GM23338 (cell line): ENCODE measurements at regions not wholly inside any gene's neighbourhood (a gene's known extent, or its start where the extent isn't known, plus 50 kb on each side); places are given as distances from the start of the nearest gene placed in this dataset.

Experiments
- ATAC-seq: fragments of 200-7000 bp; cut with Tn5 transposase; 3 replicates; pipeline ENCODE4 v1.9.1; 2020
- DNase-seq: peaks from one replicate; pipeline ENCODE4 v3.0.0-alpha.2; 2015; ENCODE audit warnings: low spot score
- H2AFZ ChIP-seq: fragments of 200-600 bp; sonication (generic); 2 replicates; pipeline ENCODE4 v1.8.0; 2016; ENCODE audit warnings: antibody characterized with exemption, mild to moderate bottlenecking, moderate library complexity
- H3F3A ChIP-seq: fragments of 200-600 bp; sonication (generic); replicated peaks from 2 replicates; pipeline ENCODE4 v1.8.0; 2017; ENCODE audit warnings: antibody characterized with exemption, mixed run types, low read depth
- H3K27ac ChIP-seq: fragments of 200-600 bp; sonication (generic); 2 replicates; pipeline ENCODE4 v1.6.1; 2016; ENCODE audit warnings: low read depth
- H3K27me3 ChIP-seq: fragments of 200-600 bp; sonication (generic); 2 replicates; pipeline ENCODE4 v1.8.0; 2016; ENCODE audit warnings: mild to moderate bottlenecking, mixed run types, moderate library complexity; ENCODE audit not compliant: insufficient read depth
- H3K36me3 ChIP-seq: fragments of 200-600 bp; sonication (generic); 2 replicates; pipeline ENCODE4 v1.8.0; 2016; ENCODE audit warnings: mild to moderate bottlenecking; ENCODE audit not compliant: insufficient read depth
- H3K4me1 ChIP-seq: fragments of 200-600 bp; sonication (generic); 2 replicates; pipeline ENCODE4 v1.8.0; 2016; ENCODE audit warnings: mild to moderate bottlenecking, moderate library complexity; ENCODE audit not compliant: insufficient read depth
- H3K4me2 ChIP-seq: fragments of 200-600 bp; sonication (generic); 2 replicates; pipeline ENCODE4 v1.7.1; 2017; ENCODE audit warnings: mixed run types
- H3K4me3 ChIP-seq: fragments of 200-600 bp; sonication (generic); 2 replicates; pipeline ENCODE4 v1.6.1; 2016; ENCODE audit warnings: mixed run types
- H3K79me2 ChIP-seq: fragments of 200-600 bp; sonication (generic); replicated peaks from 2 replicates; pipeline ENCODE4 v1.8.0; 2017; ENCODE audit warnings: mild to moderate bottlenecking; ENCODE audit not compliant: insufficient read depth
- H3K9me2 ChIP-seq: fragments of 200-600 bp; sonication (generic); 2 replicates; pipeline ENCODE4 v1.8.0; 2017; ENCODE audit not compliant: insufficient read depth
- H4K20me1 ChIP-seq: fragments of 200-600 bp; sonication (generic); replicated peaks from 2 replicates; pipeline ENCODE4 v1.8.0; 2017; ENCODE audit warnings: mild to moderate bottlenecking; ENCODE audit not compliant: insufficient read depth
- H3K27ac Mint-ChIP-seq: 2 replicates; pipeline ENCODE4 v1.8.0; 2020; ENCODE audit warnings: inconsistent platforms, mild to moderate bottlenecking, moderate library complexity, mixed read lengths
- H3K27me3 Mint-ChIP-seq: 3 replicates; pipeline ENCODE4 v1.8.0; 2022; ENCODE audit warnings: low read depth, mild to moderate bottlenecking, moderate library complexity, mixed read lengths, inconsistent platforms; ENCODE audit not compliant: insufficient read depth, poor library complexity
- H3K36me3 Mint-ChIP-seq: 3 replicates; pipeline ENCODE4 v1.8.0; 2021; ENCODE audit warnings: low read depth, mild to moderate bottlenecking, inconsistent platforms, moderate library complexity, mixed read lengths
- H3K4me1 Mint-ChIP-seq: 3 replicates; pipeline ENCODE4 v1.8.0; 2020; ENCODE audit warnings: mild to moderate bottlenecking, inconsistent platforms, mixed read lengths
- H3K4me3 Mint-ChIP-seq: 3 replicates; pipeline ENCODE4 v1.8.0; 2021; ENCODE audit warnings: moderate library complexity, mild to moderate bottlenecking, inconsistent platforms, mixed read lengths
- H3K9me3 Mint-ChIP-seq: 3 replicates; pipeline ENCODE4 v1.8.0; 2020; ENCODE audit warnings: moderate library complexity, mild to moderate bottlenecking, inconsistent platforms, mixed read lengths
- CREB1 ChIP-seq: fragments of 250-450 bp; sonication (Bioruptor Pico); IDR thresholded peaks from 2 replicates; pipeline ENCODE4 v1.5.0; 2020; ENCODE audit warnings: low read depth, mild to moderate bottlenecking, moderate library complexity
- EZH2phosphoT487 ChIP-seq: fragments of 200-600 bp; sonication (generic); IDR thresholded peaks from one replicate; pipeline ENCODE4 v1.8.1; 2018; ENCODE audit warnings: antibody characterized with exemption; ENCODE audit not compliant: unreplicated experiment
- JUNB ChIP-seq: IDR thresholded peaks from one replicate; pipeline ENCODE4 v1.6.1; 2016; ENCODE audit warnings: antibody characterized with exemption; ENCODE audit not compliant: unreplicated experiment
- NANOG ChIP-seq: IDR thresholded peaks from 2 replicates; pipeline ENCODE4 v1.6.1; 2016; ENCODE audit warnings: antibody characterized with exemption, borderline replicate concordance
- STAT1 ChIP-seq: IDR thresholded peaks from one replicate; pipeline ENCODE4 v1.6.1; 2016; ENCODE audit warnings: antibody characterized with exemption; ENCODE audit not compliant: unreplicated experiment
- ZNF331 ChIP-seq: fragments of 250-450 bp; sonication (Bioruptor Pico); IDR thresholded peaks from 2 replicates; pipeline ENCODE4 v1.5.0; 2020; ENCODE audit warnings: low read depth, mild to moderate bottlenecking, moderate library complexity
- TF ChIP-seq, protein P1 (sequence below): fragments of 250-450 bp; sonication (Bioruptor Pico); IDR thresholded peaks from 2 replicates; pipeline ENCODE4 v1.5.0; 2020; ENCODE audit warnings: mild to moderate bottlenecking, moderate library complexity
- TF ChIP-seq, protein P2 (sequence below): IDR thresholded peaks from 2 replicates; pipeline ENCODE4 v1.6.1; 2016; ENCODE audit warnings: antibody characterized with exemption

DNA sequence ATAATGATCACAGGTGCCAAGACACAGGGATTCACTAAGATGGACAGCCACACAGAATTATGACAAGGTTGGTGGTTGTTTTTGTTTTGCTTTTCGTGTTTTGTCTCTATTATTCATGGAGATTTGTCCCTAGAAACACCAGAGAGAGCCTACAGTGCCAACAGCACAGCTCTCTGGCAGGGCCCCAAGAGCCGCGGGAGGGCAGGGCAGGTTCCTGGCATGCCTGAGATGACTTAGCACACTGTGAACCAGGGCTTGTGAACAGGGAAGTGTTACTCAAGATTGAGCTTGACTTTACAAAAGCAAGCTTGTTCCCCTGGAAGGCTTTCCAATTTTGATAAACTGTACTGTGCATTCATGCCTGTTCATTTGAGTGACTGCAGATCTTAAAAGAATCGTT lies 437.4 kb upstream of the SALL3 start:
- H3K4me3 Mint-ChIP-seq, result no peak overlapping the region
- TF ChIP-seq CREB1 (CRISPR knock-in tag), result no peak
- TF ChIP-seq, protein P1, sequence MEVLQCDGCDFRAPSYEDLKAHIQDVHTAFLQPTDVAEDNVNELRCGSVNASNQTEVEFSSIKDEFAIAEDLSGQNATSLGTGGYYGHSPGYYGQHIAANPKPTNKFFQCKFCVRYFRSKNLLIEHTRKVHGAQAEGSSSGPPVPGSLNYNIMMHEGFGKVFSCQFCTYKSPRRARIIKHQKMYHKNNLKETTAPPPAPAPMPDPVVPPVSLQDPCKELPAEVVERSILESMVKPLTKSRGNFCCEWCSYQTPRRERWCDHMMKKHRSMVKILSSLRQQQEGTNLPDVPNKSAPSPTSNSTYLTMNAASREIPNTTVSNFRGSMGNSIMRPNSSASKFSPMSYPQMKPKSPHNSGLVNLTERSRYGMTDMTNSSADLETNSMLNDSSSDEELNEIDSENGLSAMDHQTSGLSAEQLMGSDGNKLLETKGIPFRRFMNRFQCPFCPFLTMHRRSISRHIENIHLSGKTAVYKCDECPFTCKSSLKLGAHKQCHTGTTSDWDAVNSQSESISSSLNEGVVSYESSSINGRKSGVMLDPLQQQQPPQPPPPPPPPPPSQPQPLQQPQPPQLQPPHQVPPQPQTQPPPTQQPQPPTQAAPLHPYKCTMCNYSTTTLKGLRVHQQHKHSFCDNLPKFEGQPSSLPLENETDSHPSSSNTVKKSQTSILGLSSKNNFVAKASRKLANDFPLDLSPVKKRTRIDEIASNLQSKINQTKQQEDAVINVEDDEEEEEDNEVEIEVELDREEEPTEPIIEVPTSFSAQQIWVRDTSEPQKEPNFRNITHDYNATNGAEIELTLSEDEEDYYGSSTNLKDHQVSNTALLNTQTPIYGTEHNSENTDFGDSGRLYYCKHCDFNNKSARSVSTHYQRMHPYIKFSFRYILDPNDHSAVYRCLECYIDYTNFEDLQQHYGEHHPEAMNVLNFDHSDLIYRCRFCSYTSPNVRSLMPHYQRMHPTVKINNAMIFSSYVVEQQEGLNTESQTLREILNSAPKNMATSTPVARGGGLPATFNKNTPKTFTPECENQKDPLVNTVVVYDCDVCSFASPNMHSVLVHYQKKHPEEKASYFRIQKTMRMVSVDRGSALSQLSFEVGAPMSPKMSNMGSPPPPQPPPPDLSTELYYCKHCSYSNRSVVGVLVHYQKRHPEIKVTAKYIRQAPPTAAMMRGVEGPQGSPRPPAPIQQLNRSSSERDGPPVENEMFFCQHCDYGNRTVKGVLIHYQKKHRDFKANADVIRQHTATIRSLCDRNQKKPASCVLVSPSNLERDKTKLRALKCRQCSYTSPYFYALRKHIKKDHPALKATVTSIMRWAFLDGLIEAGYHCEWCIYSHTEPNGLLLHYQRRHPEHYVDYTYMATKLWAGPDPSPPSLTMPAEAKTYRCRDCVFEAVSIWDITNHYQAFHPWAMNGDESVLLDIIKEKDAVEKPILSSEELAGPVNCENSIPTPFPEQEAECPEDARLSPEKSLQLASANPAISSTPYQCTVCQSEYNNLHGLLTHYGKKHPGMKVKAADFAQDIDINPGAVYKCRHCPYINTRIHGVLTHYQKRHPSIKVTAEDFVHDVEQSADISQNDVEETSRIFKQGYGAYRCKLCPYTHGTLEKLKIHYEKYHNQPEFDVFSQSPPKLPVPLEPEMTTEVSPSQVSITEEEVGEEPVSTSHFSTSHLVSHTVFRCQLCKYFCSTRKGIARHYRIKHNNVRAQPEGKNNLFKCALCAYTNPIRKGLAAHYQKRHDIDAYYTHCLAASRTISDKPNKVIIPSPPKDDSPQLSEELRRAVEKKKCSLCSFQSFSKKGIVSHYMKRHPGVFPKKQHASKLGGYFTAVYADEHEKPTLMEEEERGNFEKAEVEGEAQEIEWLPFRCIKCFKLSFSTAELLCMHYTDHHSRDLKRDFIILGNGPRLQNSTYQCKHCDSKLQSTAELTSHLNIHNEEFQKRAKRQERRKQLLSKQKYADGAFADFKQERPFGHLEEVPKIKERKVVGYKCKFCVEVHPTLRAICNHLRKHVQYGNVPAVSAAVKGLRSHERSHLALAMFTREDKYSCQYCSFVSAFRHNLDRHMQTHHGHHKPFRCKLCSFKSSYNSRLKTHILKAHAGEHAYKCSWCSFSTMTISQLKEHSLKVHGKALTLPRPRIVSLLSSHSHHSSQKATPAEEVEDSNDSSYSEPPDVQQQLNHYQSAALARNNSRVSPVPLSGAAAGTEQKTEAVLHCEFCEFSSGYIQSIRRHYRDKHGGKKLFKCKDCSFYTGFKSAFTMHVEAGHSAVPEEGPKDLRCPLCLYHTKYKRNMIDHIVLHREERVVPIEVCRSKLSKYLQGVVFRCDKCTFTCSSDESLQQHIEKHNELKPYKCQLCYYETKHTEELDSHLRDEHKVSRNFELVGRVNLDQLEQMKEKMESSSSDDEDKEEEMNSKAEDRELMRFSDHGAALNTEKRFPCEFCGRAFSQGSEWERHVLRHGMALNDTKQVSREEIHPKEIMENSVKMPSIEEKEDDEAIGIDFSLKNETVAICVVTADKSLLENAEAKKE (CRISPR knock-in tag), result no peak
- TF ChIP-seq STAT1, result no peak
- TF ChIP-seq JUNB, result no peak
- no peak for TF ChIP-seq NANOG
- no peak for TF ChIP-seq ZNF331
- TF ChIP-seq, protein P2, sequence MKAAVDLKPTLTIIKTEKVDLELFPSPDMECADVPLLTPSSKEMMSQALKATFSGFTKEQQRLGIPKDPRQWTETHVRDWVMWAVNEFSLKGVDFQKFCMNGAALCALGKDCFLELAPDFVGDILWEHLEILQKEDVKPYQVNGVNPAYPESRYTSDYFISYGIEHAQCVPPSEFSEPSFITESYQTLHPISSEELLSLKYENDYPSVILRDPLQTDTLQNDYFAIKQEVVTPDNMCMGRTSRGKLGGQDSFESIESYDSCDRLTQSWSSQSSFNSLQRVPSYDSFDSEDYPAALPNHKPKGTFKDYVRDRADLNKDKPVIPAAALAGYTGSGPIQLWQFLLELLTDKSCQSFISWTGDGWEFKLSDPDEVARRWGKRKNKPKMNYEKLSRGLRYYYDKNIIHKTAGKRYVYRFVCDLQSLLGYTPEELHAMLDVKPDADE, result no peak
- TF ChIP-seq EZH2phosphoT487, result no peak
- H3K27me3 ChIP-seq, result no peaks in the 10 kb centered on the region
- no peaks in the 10 kb centered on the region for H3K4me1 Mint-ChIP-seq
- no peaks in the 10 kb centered on the region for H3K36me3 ChIP-seq
- no peak overlapping the region for H3K4me2 ChIP-seq
- no peak overlapping the region for H3K27ac ChIP-seq
- H3K9me3 Mint-ChIP-seq, result peaks cover 96% of the 10 kb centered on the region
- no peak overlapping the region for H3K27ac Mint-ChIP-seq
- no peaks in the 10 kb centered on the region for H3K27me3 Mint-ChIP-seq
- no peak overlapping the region for H3K4me3 ChIP-seq
- ATAC-seq (no peak), DNase-seq (no peak)
- no peaks in the 10 kb centered on the region for H3K9me2 ChIP-seq
- no peak overlapping the region for H2AFZ ChIP-seq
- no peaks in the 10 kb centered on the region for H3K4me1 ChIP-seq
- no peaks in the 10 kb centered on the region for H4K20me1 ChIP-seq
- peaks cover 55% of the 10 kb centered on the region for H3K36me3 Mint-ChIP-seq
- no peaks in the 10 kb centered on the region for H3K79me2 ChIP-seq
- H3F3A ChIP-seq, result no peaks in the 10 kb centered on the region
